HG03575 (cell line): ENCODE measurements at regions not wholly inside any gene's neighbourhood (a gene's known extent, or its start where the extent isn't known, plus 50 kb on each side); places are given as distances from the start of the nearest gene placed in this dataset.
A peak's percentile ranks its signal among the peaks of the same experiment; 100 is the strongest.

Experiments
- ATAC-seq: cut with Tn5 transposase; IDR thresholded peaks from one replicate; pipeline ENCODE4 v1.9.1; 2021; ENCODE audit not compliant: unreplicated experiment, insufficient number of reproducible peaks, low FRiP score; ENCODE audit errors: extremely low read depth

GRCh38 chr4:111879539-111879938 is 265.7 kb upstream of the FAM241A start:
- ATAC-seq = no peak

- no peak for ATAC-seq
Observed at GRCh38 chr4:111880116-111880515, 265.1 kb upstream of the FAM241A start.

DNA sequence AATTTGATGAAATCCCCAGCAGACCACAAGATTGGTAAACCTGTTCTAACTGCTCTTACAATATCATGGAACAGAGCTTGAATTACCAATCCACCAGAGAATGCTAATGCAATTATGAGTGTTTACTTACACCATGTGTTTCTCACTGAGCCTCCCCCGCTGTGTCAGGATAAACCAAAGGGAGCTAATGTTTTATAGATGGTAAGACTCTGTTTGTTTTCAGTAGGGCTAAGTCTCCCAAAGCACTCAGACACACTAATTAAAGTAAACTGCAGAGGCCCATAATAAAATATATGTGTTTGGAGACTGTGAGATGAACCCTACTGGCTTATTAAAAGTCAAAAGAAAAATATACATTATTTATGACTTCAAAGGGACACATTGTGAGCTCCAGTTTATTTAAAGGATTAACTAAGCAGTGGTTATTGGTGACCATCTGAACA is 261.7 kb upstream of the FAM241A start:
- ATAC-seq = no peak

DNA sequence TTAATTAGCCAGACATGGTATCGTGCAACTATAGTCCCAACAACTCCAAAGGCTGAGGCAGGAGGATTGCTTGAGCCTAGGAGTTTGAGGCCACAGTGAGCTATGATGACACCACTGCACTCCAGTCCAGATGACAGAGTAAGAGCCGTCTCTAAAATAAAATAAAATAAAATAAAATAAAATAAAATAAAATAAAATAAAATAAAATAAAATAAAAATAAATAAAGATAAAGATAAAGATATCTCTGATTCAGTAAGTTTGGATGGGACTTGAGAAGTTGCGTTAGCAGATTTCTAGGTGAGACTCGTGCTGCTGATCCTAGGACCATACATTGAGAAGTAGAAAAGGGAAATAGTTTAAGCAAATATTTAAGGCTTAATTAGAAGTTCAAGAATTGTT is 254.8 kb upstream of the FAM241A start:
- ATAC-seq = no peak

GRCh38 chr4:111905511-111905910 is 239.7 kb upstream of the FAM241A start:
- peak; percentile 87 for ATAC-seq

- no peak for ATAC-seq
Observed at GRCh38 chr4:111919639-111920038, 225.6 kb upstream of the FAM241A start.

- no peak for ATAC-seq
Observed at GRCh38 chr4:111921714-111922113, 223.5 kb upstream of the FAM241A start.

DNA sequence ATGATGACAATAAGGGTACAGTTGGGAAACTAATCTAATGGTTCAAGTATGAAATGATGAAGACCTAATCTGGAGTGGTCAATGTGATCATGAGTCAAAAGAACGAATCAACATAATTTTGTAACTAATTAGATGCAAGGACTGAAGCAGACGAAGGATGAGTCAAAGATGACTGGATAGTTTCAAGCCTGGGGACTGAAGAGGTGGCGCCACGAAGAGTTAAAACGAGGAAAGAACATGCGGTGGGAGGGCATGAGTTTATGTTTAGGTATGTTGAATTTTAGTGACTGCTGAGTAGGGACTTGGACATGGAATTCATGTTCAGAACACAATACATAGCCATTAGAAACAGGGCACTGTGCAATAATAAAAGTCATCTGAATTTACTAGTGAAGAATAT is 221.5 kb upstream of the FAM241A start:
- ATAC-seq = no peak

GRCh38 chr4:111924696-111925095 is 220.6 kb upstream of the FAM241A start:
- no peak for ATAC-seq

- ATAC-seq = peak; percentile 98
Observed at GRCh38 chr4:111930659-111931058, 214.6 kb upstream of the FAM241A start.

DNA sequence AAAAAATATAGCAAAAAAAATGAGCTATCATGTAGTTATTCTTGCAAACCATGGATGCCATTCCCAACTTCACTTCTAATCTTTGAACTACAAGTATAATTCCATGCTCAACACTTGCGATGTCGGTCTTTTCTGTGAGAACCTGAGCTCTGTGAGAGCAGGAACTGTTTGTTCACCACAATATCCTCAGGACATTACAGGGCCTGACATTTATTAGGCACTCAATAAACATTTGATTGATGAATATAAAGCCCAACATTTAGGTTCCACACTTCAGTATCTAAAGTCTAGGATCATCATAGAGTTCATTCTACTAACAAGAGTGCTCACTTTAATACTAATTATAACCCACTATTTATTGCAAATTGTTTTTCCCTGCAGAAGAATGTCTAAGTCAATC is 211.6 kb upstream of the FAM241A start:
- no peak for ATAC-seq

- ATAC-seq = no peak
Observed at GRCh38 chr4:111934314-111934713, 210.9 kb upstream of the FAM241A start.

- peak; percentile 88 for ATAC-seq
Observed at GRCh38 chr4:111937368-111937767, 207.9 kb upstream of the FAM241A start.

- ATAC-seq = no peak
Observed at GRCh38 chr4:111941957-111942356, 203.3 kb upstream of the FAM241A start.

DNA sequence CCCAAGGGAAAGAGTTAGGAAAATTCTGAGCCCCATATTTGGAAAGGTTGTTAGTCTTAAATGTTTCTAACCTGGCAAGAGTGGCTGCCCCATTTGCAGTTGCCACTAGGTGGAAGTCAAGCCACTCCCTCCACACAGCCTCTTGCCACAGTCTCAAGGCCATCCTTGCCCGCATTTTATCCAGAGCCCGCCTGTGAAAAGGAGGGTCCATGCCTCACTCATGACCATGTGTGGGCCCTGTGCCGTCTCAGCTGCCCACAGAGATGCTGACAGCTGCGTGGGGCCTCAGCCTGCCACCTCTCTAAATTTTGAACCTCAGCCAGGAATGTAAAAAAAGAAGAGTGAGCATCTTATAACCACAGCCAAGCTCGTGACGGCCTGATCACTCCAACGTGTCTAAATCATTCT is 201.5 kb upstream of the FAM241A start:
- ATAC-seq = peak; percentile 55

GRCh38 chr4:111945014-111945413 is 200.2 kb upstream of the FAM241A start:
- no peak for ATAC-seq

DNA sequence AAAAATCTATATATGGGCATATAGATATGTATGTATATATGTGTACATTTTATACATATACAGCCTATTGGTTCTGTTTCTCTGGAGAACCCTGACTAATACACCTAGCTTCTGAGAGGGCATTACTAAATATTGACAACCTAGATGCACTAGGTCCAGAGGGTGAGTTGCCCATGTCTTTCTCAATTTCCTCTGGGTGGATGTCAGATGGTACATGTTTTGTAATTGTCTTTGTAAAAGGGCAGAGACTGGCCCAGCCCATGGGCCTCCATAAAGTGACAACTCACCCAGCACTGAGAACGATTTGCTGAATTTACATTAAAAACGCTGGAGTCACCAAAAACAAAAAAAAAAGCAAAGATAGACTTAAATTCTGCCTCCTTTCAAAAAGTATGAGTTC is 198.5 kb upstream of the FAM241A start:
- ATAC-seq = no peak

DNA sequence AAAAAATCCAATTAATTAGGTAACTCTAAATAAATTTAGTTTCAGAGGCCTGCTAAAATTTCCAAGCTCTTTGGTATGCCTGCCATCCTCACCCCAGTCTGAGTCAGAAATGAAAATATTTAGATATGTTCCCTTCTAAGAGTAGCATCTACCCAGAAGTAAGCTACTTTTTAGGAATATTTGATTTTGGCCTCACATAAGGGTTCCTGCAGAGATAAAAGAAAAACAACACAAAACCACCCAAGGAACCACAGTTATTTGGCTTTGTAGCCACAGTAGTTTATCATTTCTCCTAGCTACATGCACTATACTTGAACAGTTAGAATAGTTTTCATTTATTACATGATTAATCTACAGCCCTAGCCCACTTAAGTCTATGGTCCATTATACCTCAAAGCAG is 192.6 kb upstream of the FAM241A start:
- no peak for ATAC-seq

- ATAC-seq = no peak
Observed at GRCh38 chr4:111954550-111954949, 190.7 kb upstream of the FAM241A start.

DNA sequence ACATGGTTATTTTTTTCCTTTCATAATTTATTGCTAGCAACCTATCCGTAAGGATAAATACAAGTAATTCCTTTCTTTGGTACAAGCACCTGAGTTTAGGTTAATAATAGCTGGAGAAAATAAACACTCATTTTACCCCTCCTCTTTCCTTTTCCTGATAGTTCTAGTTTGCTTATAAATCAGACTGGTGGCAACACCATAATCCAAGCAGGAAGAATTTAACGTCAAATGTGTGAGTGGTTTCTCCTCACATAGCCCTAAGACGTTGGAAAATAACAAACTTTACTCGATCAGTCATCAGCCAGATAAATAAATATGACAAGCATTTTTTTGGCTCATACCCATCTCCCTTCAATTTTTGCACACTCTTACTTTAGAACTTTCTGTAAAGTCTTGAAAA is 190.3 kb upstream of the FAM241A start:
- no peak for ATAC-seq

DNA sequence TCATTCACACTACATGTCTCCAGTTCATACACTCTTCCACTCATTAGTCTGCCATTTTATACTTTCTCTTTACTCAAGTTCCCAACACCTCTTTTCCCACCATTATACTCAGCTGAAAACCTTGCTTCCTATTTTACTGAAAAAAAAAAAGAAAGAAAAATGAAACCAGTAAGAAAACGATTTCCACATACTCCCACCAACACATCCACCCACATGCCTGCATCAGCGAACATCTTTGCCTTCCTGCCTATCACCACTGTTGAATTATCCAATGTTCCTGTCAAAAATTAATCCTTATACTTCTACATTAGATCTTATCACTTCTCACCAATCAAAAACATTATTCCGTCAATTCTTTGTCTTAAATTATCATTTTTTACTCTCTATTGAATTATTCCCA is 188.1 kb upstream of the FAM241A start:
- no peak for ATAC-seq

DNA sequence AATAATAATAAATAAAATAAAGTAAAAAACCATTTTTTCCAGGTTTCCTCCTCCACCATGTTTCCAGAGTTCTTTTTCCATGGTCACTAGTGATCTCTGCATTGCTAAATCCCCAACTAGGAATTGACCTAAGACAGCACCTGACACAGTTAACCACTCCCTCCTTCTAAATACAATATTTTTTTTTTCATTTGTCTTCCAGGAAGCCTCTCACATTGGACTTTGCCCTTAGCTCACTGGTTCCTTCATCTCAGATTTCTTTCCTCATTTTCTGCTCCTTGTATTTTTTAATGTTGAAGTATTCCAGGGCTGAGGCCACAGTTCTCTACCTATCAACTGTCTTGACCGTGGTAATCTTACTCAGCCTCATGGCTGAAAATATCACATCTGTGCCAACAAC is 187.3 kb upstream of the FAM241A start:
- no peak for ATAC-seq
